Esophagus muscularis mucosa (tissue), 3 donors: ENCODE measurements at regions not wholly inside any gene's neighbourhood (a gene's known extent, or its start where the extent isn't known, plus 50 kb on each side); places are given as distances from the start of the nearest gene placed in this dataset.

Experiments used
- CTCF ChIP-seq, 3 experiments: fragments of 200-600 bp in 2 of 3; fragments of 450-650 bp in 1 of 3; sonication (generic) in 2 of 3; IDR thresholded peaks; one replicate each; pipeline ENCODE4 v1.5.1; 2017 to 2019; ENCODE audit warnings: antibody characterized with exemption in 3 of 3, mild to moderate bottlenecking in 2 of 3, moderate library complexity in 1 of 3
- POLR2A ChIP-seq: fragments of 450-650 bp; IDR thresholded peaks from one replicate; pipeline ENCODE4 v1.6.1; 2017; ENCODE audit warnings: antibody characterized with exemption, moderate library complexity, mild to moderate bottlenecking, low read depth
- POLR2AphosphoS5 ChIP-seq, 2 donors: sonication (generic); formaldehyde crosslinking; IDR thresholded peaks; one replicate each; pipeline ENCODE4 v1.6.1; 2017; ENCODE audit warnings: antibody characterized with exemption in 2 of 2

GRCh38 chr10:21100190-21100589 is 203.1 kb upstream of the NEBL start:
- TF ChIP-seq POLR2AphosphoS5 (IDR thresholded peaks at IDR 0.05) (no peak), CTCF (IDR thresholded peaks at IDR 0.05) (no peak), POLR2A (no peak)
